ENCODE measurements at regions not wholly inside any gene's neighbourhood (a gene's known extent, or its start where the extent isn't known, plus 50 kb on each side); places are given as distances from the start of the nearest gene placed in this dataset.

DNA sequence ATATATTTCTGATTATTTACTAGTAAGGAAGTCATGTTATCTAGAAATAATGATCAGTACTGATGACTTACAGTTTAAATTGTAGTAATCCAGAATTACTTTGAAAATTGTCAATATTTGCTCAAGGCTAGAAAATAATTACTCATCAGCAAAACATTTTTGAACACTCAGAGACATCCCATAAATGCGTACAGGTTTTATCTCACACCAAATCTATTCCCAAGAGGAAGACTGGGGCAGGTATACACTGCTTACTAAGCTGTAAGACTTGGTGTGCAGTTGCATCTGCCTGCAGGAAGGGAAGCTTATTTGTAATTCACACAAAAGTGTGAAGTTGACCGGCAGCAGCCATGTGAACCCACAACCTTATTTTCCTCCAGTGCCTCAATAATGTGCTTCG is 146.4 kb downstream of the CCER1 start:
- TF ChIP-seq, protein P1, sequence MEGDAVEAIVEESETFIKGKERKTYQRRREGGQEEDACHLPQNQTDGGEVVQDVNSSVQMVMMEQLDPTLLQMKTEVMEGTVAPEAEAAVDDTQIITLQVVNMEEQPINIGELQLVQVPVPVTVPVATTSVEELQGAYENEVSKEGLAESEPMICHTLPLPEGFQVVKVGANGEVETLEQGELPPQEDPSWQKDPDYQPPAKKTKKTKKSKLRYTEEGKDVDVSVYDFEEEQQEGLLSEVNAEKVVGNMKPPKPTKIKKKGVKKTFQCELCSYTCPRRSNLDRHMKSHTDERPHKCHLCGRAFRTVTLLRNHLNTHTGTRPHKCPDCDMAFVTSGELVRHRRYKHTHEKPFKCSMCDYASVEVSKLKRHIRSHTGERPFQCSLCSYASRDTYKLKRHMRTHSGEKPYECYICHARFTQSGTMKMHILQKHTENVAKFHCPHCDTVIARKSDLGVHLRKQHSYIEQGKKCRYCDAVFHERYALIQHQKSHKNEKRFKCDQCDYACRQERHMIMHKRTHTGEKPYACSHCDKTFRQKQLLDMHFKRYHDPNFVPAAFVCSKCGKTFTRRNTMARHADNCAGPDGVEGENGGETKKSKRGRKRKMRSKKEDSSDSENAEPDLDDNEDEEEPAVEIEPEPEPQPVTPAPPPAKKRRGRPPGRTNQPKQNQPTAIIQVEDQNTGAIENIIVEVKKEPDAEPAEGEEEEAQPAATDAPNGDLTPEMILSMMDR (IDR thresholded peaks at IDR 0.05), result no peak
- TF ChIP-seq POLR2A (IDR thresholded peaks at IDR 0.05) (no peak), POLR2AphosphoS5 (IDR thresholded peaks at IDR 0.05) (no peak)
